Endothelial cell of umbilical vein (primary cell): ENCODE measurements at regions not wholly inside any gene's neighbourhood (a gene's known extent, or its start where the extent isn't known, plus 50 kb on each side); places are given as distances from the start of the nearest gene placed in this dataset.

ENCODE experiments used
- BruUV-seq: library from RNA; stranded (reverse); fragments of 400-500 nt; replicated peaks from 2 replicates; lab custom pipeline; 2021; lab: Mats Ljungman, UMichigan
- CTCF ChIA-PET: fragments of 300-600, 350-600 bp; sonication (Branson Sonifier 250); formaldehyde crosslinking; loops from one replicate; lab custom pipeline; 2021; ENCODE audit warnings: antibody characterized with exemption, inconsistent platforms; lab: Charles Lee
- POLR2A ChIA-PET: fragments of 300-600, 350-600 bp; sonication (Branson Sonifier 250); formaldehyde crosslinking; loops from one replicate; lab custom pipeline; 2021; ENCODE audit warnings: antibody characterized with exemption, inconsistent platforms; lab: Charles Lee
- DNase-seq: peaks from one replicate; pipeline ENCODE4 v3.0.0-alpha.2; 2011; ENCODE audit warnings: low read depth, low spot score
- FAIRE-seq: peaks from 2 replicates; lab custom pipeline; 2011; peaks lifted over from hg19 to GRCh38; lab: Jason Lieb, UNC
- H2AFZ ChIP-seq: 2 replicates; pipeline ENCODE4 v1.6.0; 2012; ENCODE audit warnings: low read depth, low read length, control low read depth, inconsistent platforms
- H3K27ac ChIP-seq: 2 replicates; pipeline ENCODE4 v1.5.1; 2011; ENCODE audit warnings: low read depth, mild to moderate bottlenecking, control low read depth, low read length, moderate library complexity; ENCODE audit not compliant: insufficient read depth
- H3K27me3 ChIP-seq, 2 experiments: 2 replicates each; pipeline versions ENCODE4 v1.6.0 to v1.6.1; 2011; ENCODE audit warnings: low read length in 2 of 2, mixed read lengths in 1 of 2; ENCODE audit not compliant: control insufficient read depth in 2 of 2, insufficient read depth in 2 of 2
- H3K36me3 ChIP-seq, 2 experiments: 2 replicates in 1 of 2; 3 replicates in 1 of 2; pipeline ENCODE4 v1.5.1; 2011; ENCODE audit warnings: low read length in 2 of 2, mild to moderate bottlenecking in 1 of 2, moderate library complexity in 1 of 2; ENCODE audit not compliant: control insufficient read depth in 2 of 2, insufficient read depth in 2 of 2; ENCODE audit errors: extremely low read depth in 1 of 2
- H3K4me1 ChIP-seq: 3 replicates; pipeline ENCODE4 v1.5.1; 2011; ENCODE audit warnings: mild to moderate bottlenecking, low read length; ENCODE audit not compliant: control insufficient read depth, insufficient read depth; ENCODE audit errors: extremely low read depth
- H3K4me2 ChIP-seq: 2 replicates; pipeline ENCODE4 v1.6.1; 2011; ENCODE audit warnings: low read length, control low read depth, mixed read lengths; ENCODE audit not compliant: insufficient read depth
- H3K4me3 ChIP-seq, 3 experiments: fragments of 200-600 bp in 1 of 3; sonication (generic), shearing (Covaris generic) in 1 of 3; replicated peaks in 1 of 3; 2 replicates each; pipeline ENCODE4 v1.5.1; 2011 to 2016; ENCODE audit warnings: control low read depth in 3 of 3, low read length in 3 of 3, mild to moderate bottlenecking in 2 of 3, inconsistent platforms in 1 of 3, low read depth in 1 of 3, moderate library complexity in 1 of 3; ENCODE audit not compliant: insufficient read depth in 1 of 3
- H3K79me2 ChIP-seq: 2 replicates; pipeline ENCODE4 v1.6.0; 2012; ENCODE audit warnings: low read length, inconsistent platforms; ENCODE audit not compliant: control insufficient read depth, insufficient read depth
- H3K9ac ChIP-seq: replicated peaks from 2 replicates; pipeline ENCODE3; 2011; ENCODE audit warnings: low read length, control low read depth; ENCODE audit not compliant: insufficient read depth; ENCODE audit errors: extremely low read depth
- H3K9me1 ChIP-seq: replicated peaks from 3 replicates; pipeline ENCODE4 v1.6.0; 2011; ENCODE audit warnings: mild to moderate bottlenecking, low read length; ENCODE audit not compliant: control insufficient read depth, insufficient read depth; ENCODE audit errors: extremely low read depth
- H3K9me3 ChIP-seq: replicated peaks from 2 replicates; pipeline ENCODE4 v1.5.1; 2012; ENCODE audit warnings: low read length, inconsistent platforms; ENCODE audit not compliant: control insufficient read depth, insufficient read depth
- H4K20me1 ChIP-seq: replicated peaks from 2 replicates; pipeline ENCODE3; 2011; ENCODE audit warnings: mild to moderate bottlenecking, low read length; ENCODE audit not compliant: control insufficient read depth, insufficient read depth; ENCODE audit errors: extremely low read depth
- CTCF ChIP-seq, 2 donors: IDR thresholded peaks; 1 replicate in 1 of 2; 2 replicates in 1 of 2; pipeline ENCODE4 v1.5.1; 2011; ENCODE audit warnings: low read length in 2 of 2, mild to moderate bottlenecking in 2 of 2, moderate library complexity in 2 of 2, control low read depth in 1 of 2, inconsistent platforms in 1 of 2, low read depth in 1 of 2; ENCODE audit not compliant: insufficient read depth in 1 of 2; ENCODE audit errors: extremely low read depth in 1 of 2
- EZH2 ChIP-seq: IDR thresholded peaks from 2 replicates; pipeline ENCODE4 v1.6.1; 2012; ENCODE audit warnings: borderline replicate concordance, low read depth, mild to moderate bottlenecking, moderate library complexity, low read length, inconsistent platforms; ENCODE audit not compliant: severe bottlenecking
- FOS ChIP-seq: IDR thresholded peaks from 2 replicates; pipeline ENCODE4 v1.6.1; 2011; ENCODE audit warnings: mild to moderate bottlenecking, low read length, moderate library complexity, borderline replicate concordance; ENCODE audit not compliant: insufficient read depth
- GATA2 ChIP-seq: IDR thresholded peaks from 2 replicates; pipeline ENCODE4 v1.7.0; 2011; ENCODE audit warnings: low read depth, mild to moderate bottlenecking, moderate library complexity, mixed read lengths, low read length; ENCODE audit not compliant: insufficient read length, insufficient read depth
- JUN ChIP-seq: IDR thresholded peaks from 2 replicates; pipeline ENCODE4 v1.6.1; 2011; ENCODE audit warnings: borderline replicate concordance, low read depth; ENCODE audit not compliant: insufficient read length, insufficient read depth
- MAX ChIP-seq: IDR thresholded peaks from 2 replicates; pipeline ENCODE4 v1.6.1; 2011; ENCODE audit not compliant: insufficient read depth, insufficient read length
- MYC ChIP-seq: IDR thresholded peaks from one replicate; pipeline ENCODE4 v1.6.1; 2011; ENCODE audit warnings: mild to moderate bottlenecking, low read depth, low read length
- POLR2A ChIP-seq: IDR thresholded peaks from 2 replicates; pipeline ENCODE4 v1.6.1; 2012; ENCODE audit warnings: low read depth, mild to moderate bottlenecking, control low read depth, low read length
- POLR2AphosphoS5 ChIP-seq: IDR thresholded peaks from 2 replicates; pipeline ENCODE4 v1.6.1; 2012; ENCODE audit warnings: low read depth, mild to moderate bottlenecking, control low read depth, low read length, moderate library complexity; ENCODE audit not compliant: insufficient read depth
- dilution Hi-C: fragments of 300-500 bp; cut with MboI; formaldehyde crosslinking; loops from one replicate; pipeline ENCODE4 v1.15.0; 2019; ENCODE audit warnings: low sequenced_read_pairs; ENCODE audit not compliant: extremely low pct_ligation_motif_present
- intact Hi-C: fragments of 100-400 bp; cut with micrococcal nuclease; formaldehyde crosslinking; loops from one replicate; pipeline ENCODE4 v1.10.0; 2022

GRCh38 chr16:52872731-52873130 is 180.0 kb downstream of the CHD9NB start:
- Histone ChIP-seq H3K4me2 (no peak overlapping the region), H3K36me3 (no peaks in the 10 kb centered on the region), H3K27me3 (no peaks in the 10 kb centered on the region), H3K9me1 (no peaks in the 10 kb centered on the region), H3K4me3 (no peak overlapping the region), H3K9ac (no peak overlapping the region), H3K79me2 (no peaks in the 10 kb centered on the region), H2AFZ (no peak overlapping the region), H3K4me1 (no peaks in the 10 kb centered on the region), H3K9me3 (no peaks in the 10 kb centered on the region), H4K20me1 (no peaks in the 10 kb centered on the region), H3K27ac (no peak overlapping the region)
- ChIA-PET POLR2A (no interaction called here), CTCF (no interaction called here)
- dilution Hi-C loops (no loop called here), intact Hi-C loops (no loop called here)
- FAIRE-seq (no peak), DNase-seq (no peak)
- TF ChIP-seq FOS (no peak), CTCF (IDR thresholded peaks at IDR 0.05; ENCODE audit: extremely low read depth in 1 of 2, insufficient read depth in 1 of 2, low read depth in 1 of 2, low read length in 2 of 2) (no peak), JUN (no peak), MYC (no peak), MAX (no peak), POLR2AphosphoS5 (no peak), POLR2A (no peak), GATA2 (no peak), EZH2 (no peak)
- no TSS peak for BruUV-seq
